ENCODE measurements at regions not wholly inside any gene's neighbourhood (a gene's known extent, or its start where the extent isn't known, plus 50 kb on each side); places are given as distances from the start of the nearest gene placed in this dataset.

GRCh38 chr13:105450784-105451183 lies 1084.7 kb downstream of the EFNB2 start:
- H3K27me3 ChIP-seq, result no peaks in the 10 kb centered on the region
- TF ChIP-seq, protein P1, sequence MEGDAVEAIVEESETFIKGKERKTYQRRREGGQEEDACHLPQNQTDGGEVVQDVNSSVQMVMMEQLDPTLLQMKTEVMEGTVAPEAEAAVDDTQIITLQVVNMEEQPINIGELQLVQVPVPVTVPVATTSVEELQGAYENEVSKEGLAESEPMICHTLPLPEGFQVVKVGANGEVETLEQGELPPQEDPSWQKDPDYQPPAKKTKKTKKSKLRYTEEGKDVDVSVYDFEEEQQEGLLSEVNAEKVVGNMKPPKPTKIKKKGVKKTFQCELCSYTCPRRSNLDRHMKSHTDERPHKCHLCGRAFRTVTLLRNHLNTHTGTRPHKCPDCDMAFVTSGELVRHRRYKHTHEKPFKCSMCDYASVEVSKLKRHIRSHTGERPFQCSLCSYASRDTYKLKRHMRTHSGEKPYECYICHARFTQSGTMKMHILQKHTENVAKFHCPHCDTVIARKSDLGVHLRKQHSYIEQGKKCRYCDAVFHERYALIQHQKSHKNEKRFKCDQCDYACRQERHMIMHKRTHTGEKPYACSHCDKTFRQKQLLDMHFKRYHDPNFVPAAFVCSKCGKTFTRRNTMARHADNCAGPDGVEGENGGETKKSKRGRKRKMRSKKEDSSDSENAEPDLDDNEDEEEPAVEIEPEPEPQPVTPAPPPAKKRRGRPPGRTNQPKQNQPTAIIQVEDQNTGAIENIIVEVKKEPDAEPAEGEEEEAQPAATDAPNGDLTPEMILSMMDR (IDR thresholded peaks at IDR 0.05; ENCODE audit: low read depth, low read length), result no peak
- H3K27ac ChIP-seq, result no peak overlapping the region

GRCh38 chr13:105448811-105449210 lies 1086.7 kb downstream of the EFNB2 start:
- Histone ChIP-seq H3K36me3 (no peaks in the 10 kb centered on the region), H3K4me1 (ENCODE audit: low read depth) (no peaks in the 10 kb centered on the region), H3K9me3 (ENCODE audit: low read depth) (no peaks in the 10 kb centered on the region), H3K4me3 (no peak overlapping the region), H3K27ac (no peak overlapping the region), H3K27me3 (no peaks in the 10 kb centered on the region)
- TF ChIP-seq, protein P1 (IDR thresholded peaks at IDR 0.05; ENCODE audit: low read depth, low read length), result no peak
- DNase-seq (ENCODE audit: low read depth in 1 of 2, low spot score in 1 of 2), result no peak

More at GRCh38 chr13:105450784-105451183, 1084.7 kb downstream of the EFNB2 start:
- no peak for DNase-seq (ENCODE audit: low read depth in 1 of 2, low spot score in 1 of 2)
- Histone ChIP-seq H3K36me3 (no peaks in the 10 kb centered on the region), H3K4me1 (ENCODE audit: low read depth) (no peaks in the 10 kb centered on the region), H3K4me3 (no peak overlapping the region), H3K9me3 (ENCODE audit: low read depth) (no peaks in the 10 kb centered on the region)

DNA sequence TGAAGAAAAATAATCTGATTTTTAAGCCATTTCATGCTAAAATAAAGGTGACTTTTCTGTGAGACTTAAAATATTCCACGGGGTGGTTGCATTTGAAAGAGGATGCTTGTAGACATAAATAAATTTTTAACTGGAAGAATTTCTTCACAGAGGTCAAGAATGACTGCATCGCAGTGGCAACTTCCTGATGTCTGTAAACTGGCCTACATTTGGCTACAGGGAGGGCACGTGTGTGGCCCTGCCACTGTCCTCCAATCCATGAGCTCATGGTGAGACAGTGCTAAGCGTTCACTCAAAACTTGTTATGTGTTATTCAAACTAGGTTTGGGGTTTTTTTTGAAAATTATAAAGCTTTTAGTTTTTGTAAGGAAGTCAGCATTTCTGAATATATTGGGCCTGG lies 1089.3 kb downstream of the EFNB2 start:
- DNase-seq (ENCODE audit: low read depth in 1 of 2, low spot score in 1 of 2), result no peak
- H3K27me3 ChIP-seq, result no peaks in the 10 kb centered on the region
- no peak overlapping the region for H3K4me3 ChIP-seq
- no peaks in the 10 kb centered on the region for H3K9me3 ChIP-seq (ENCODE audit: low read depth)
- H3K27ac ChIP-seq, result no peak overlapping the region
- H3K36me3 ChIP-seq, result no peaks in the 10 kb centered on the region
- TF ChIP-seq, protein P1 (IDR thresholded peaks at IDR 0.05; ENCODE audit: low read depth, low read length), result no peak
- no peaks in the 10 kb centered on the region for H3K4me1 ChIP-seq (ENCODE audit: low read depth)

DNA sequence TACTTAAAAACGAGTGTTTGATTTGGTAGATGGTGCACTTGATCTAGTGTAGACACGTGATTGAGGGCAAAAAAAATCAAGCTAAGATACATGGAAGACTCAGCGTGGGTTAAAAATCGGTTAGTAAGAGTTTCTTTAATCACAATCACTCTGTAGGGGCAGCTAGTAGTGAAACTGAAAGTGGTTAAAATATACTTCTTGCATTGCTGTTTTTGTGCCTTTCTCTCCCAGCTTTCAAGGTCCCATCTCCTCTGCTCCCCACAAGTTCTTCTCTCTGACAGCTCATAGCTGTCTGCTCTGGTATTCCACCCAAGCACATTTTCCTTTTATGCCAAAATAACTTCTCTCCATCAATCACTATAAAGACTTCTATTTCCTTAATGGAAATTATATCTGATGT lies 1089.7 kb downstream of the EFNB2 start:
- Histone ChIP-seq H3K4me1 (ENCODE audit: low read depth) (no peaks in the 10 kb centered on the region), H3K4me3 (no peak overlapping the region), H3K36me3 (no peaks in the 10 kb centered on the region), H3K9me3 (ENCODE audit: low read depth) (no peaks in the 10 kb centered on the region), H3K27ac (no peak overlapping the region), H3K27me3 (no peaks in the 10 kb centered on the region)
- no peak for DNase-seq (ENCODE audit: low read depth in 1 of 2, low spot score in 1 of 2)
- TF ChIP-seq, protein P1 (IDR thresholded peaks at IDR 0.05; ENCODE audit: low read depth, low read length), result no peak

DNA sequence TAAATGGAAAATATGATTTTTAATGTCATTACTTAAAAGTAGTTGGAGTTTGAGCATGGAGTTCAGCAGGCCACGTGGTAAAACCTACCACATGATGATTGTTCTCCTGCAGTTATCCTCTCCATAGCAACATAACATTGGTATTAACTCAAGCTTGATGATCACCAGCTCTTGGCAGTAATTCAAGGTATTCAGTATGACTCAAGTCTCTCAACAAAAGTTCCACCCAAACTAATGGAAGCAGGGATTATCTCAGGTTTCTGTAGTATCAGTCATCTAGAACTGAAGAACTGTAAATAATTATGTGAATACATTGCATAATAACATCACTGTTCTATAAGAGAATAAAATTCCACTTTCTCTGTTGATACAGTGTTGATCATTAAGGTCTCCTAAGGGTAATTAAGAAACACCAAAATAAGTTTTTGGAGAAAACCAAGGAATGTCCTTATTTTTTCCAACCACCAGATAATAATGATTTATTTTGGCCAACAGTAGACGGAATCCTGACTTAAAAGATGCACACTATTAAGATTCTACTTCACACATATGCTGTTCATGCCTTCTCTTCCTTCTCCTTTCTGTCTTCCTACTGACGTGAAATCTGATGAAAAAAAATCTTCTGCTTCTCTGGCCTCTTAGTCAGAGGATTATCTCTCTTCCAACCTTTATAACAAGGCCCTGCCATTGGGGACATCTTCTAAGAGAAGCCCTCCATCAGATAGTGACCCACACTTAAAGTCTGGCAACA lies 1092.3 kb downstream of the EFNB2 start:
- Histone ChIP-seq H3K9me3 (ENCODE audit: low read depth) (no peaks in the 10 kb centered on the region), H3K27me3 (no peaks in the 10 kb centered on the region), H3K36me3 (no peaks in the 10 kb centered on the region), H3K27ac (no peak overlapping the region), H3K4me3 (no peak overlapping the region), H3K4me1 (ENCODE audit: low read depth) (no peaks in the 10 kb centered on the region)
- peak in 1 of 2 donors; percentile 96 for DNase-seq (ENCODE audit: low read depth in 1 of 2, low spot score in 1 of 2)
- TF ChIP-seq, protein P1 (IDR thresholded peaks at IDR 0.05; ENCODE audit: low read depth, low read length), result no peak

Measured in cardiac muscle cell (in vitro differentiated cells and primary cell).